Stimulated activated memory B cell treated with anti-CD40 and anti-IgM and Interleukin-4, amounts not matched to agents 10 μg/mL and 1 μg/mL and 100 μg/mL, for 72 hours (primary cell): ENCODE measurements at regions not wholly inside any gene's neighbourhood (a gene's known extent, or its start where the extent isn't known, plus 50 kb on each side); places are given as distances from the start of the nearest gene placed in this dataset.

ENCODE experiments used
- ATAC-seq: fragments of 150-1000 bp; cut with Tn5 transposase; 2 replicates; pipeline ENCODE4 v1.10.0; 2021
- H3K27ac Mint-ChIP-seq: one replicate; pipeline ENCODE4 v1.8.0; 2022; ENCODE audit warnings: mild to moderate bottlenecking, mixed read lengths
- H3K27me3 Mint-ChIP-seq: one replicate; pipeline ENCODE4 v1.8.0; 2022; ENCODE audit warnings: mixed read lengths
- H3K36me3 Mint-ChIP-seq: one replicate; pipeline ENCODE4 v1.8.0; 2022; ENCODE audit warnings: mixed read lengths
- H3K4me1 Mint-ChIP-seq: one replicate; pipeline ENCODE4 v1.8.0; 2022; ENCODE audit warnings: mixed read lengths
- H3K4me3 Mint-ChIP-seq: one replicate; pipeline ENCODE4 v1.8.0; 2022; ENCODE audit warnings: mild to moderate bottlenecking, moderate library complexity, mixed read lengths
- H3K9me3 Mint-ChIP-seq: one replicate; pipeline ENCODE4 v1.8.0; 2022; ENCODE audit warnings: mixed read lengths

- Mint-ChIP-seq H3K27ac (no peak overlapping the region), H3K4me1 (no peaks in the 10 kb centered on the region), H3K9me3 (no peaks in the 10 kb centered on the region), H3K4me3 (no peak overlapping the region), H3K27me3 (no peaks in the 10 kb centered on the region), H3K36me3 (no peaks in the 10 kb centered on the region)
- no peak for ATAC-seq
These were observed 298.1 kb upstream of the PITX2 start for GRCh38 chr4:110920990-110921389.

- Mint-ChIP-seq H3K27ac (no peak overlapping the region), H3K9me3 (no peaks in the 10 kb centered on the region), H3K36me3 (no peaks in the 10 kb centered on the region), H3K27me3 (no peaks in the 10 kb centered on the region), H3K4me3 (no peak overlapping the region), H3K4me1 (no peaks in the 10 kb centered on the region)
- no peak for ATAC-seq
These were observed 301.9 kb upstream of the PITX2 start for GRCh38 chr4:110924761-110925160.

- H3K27ac Mint-ChIP-seq = no peak overlapping the region
- ATAC-seq = no peak
These were observed 304.0 kb upstream of the PITX2 start for GRCh38 chr4:110926841-110927400.

GRCh38 chr4:110933341-110933740, 310.5 kb upstream of the PITX2 start:
- Mint-ChIP-seq H3K27ac (no peak overlapping the region), H3K4me3 (no peak overlapping the region), H3K9me3 (peaks cover 3% of the 10 kb centered on the region), H3K27me3 (no peaks in the 10 kb centered on the region), H3K4me1 (no peaks in the 10 kb centered on the region), H3K36me3 (no peaks in the 10 kb centered on the region)
- no peak for ATAC-seq

More at GRCh38 chr4:110926841-110927400, 304.0 kb upstream of the PITX2 start:
- no peaks in the 10 kb centered on the region for H3K36me3 Mint-ChIP-seq
- no peak overlapping the region for H3K4me3 Mint-ChIP-seq
- H3K27me3 Mint-ChIP-seq = no peaks in the 10 kb centered on the region
- H3K9me3 Mint-ChIP-seq = no peaks in the 10 kb centered on the region
- H3K4me1 Mint-ChIP-seq = no peaks in the 10 kb centered on the region

- ATAC-seq = no peak
- H3K4me1 Mint-ChIP-seq = no peaks in the 10 kb centered on the region
- H3K27ac Mint-ChIP-seq = no peak overlapping the region
- H3K36me3 Mint-ChIP-seq = no peaks in the 10 kb centered on the region
- no peaks in the 10 kb centered on the region for H3K9me3 Mint-ChIP-seq
- H3K4me3 Mint-ChIP-seq = no peak overlapping the region
- H3K27me3 Mint-ChIP-seq = no peaks in the 10 kb centered on the region
These were observed 321.6 kb upstream of the PITX2 start for GRCh38 chr4:110944501-110944900.

- H3K4me1 Mint-ChIP-seq = no peaks in the 10 kb centered on the region
- H3K27ac Mint-ChIP-seq = no peak overlapping the region
- no peak for ATAC-seq
- H3K9me3 Mint-ChIP-seq = no peaks in the 10 kb centered on the region
- H3K4me3 Mint-ChIP-seq = no peak overlapping the region
- H3K27me3 Mint-ChIP-seq = no peaks in the 10 kb centered on the region
- no peaks in the 10 kb centered on the region for H3K36me3 Mint-ChIP-seq
These were observed 322.7 kb upstream of the PITX2 start for GRCh38 chr4:110945600-110945999.

- Mint-ChIP-seq H3K27ac (no peak overlapping the region), H3K9me3 (no peaks in the 10 kb centered on the region), H3K27me3 (no peaks in the 10 kb centered on the region), H3K36me3 (no peaks in the 10 kb centered on the region), H3K4me3 (no peak overlapping the region), H3K4me1 (no peaks in the 10 kb centered on the region)
- ATAC-seq = no peak
These were observed 326.7 kb upstream of the PITX2 start for GRCh38 chr4:110949542-110949941.

- H3K27ac Mint-ChIP-seq = no peak overlapping the region
- no peaks in the 10 kb centered on the region for H3K9me3 Mint-ChIP-seq
- H3K36me3 Mint-ChIP-seq = no peaks in the 10 kb centered on the region
- no peaks in the 10 kb centered on the region for H3K4me1 Mint-ChIP-seq
- no peak for ATAC-seq
- no peak overlapping the region for H3K4me3 Mint-ChIP-seq
- no peaks in the 10 kb centered on the region for H3K27me3 Mint-ChIP-seq
These were observed 327.9 kb upstream of the PITX2 start for GRCh38 chr4:110950731-110951130.

- Mint-ChIP-seq H3K4me3 (no peak overlapping the region), H3K4me1 (no peaks in the 10 kb centered on the region), H3K27me3 (no peaks in the 10 kb centered on the region), H3K9me3 (no peaks in the 10 kb centered on the region), H3K36me3 (no peaks in the 10 kb centered on the region), H3K27ac (no peak overlapping the region)
- no peak for ATAC-seq
These were observed 330.3 kb upstream of the PITX2 start for GRCh38 chr4:110953191-110953590.

- H3K27ac Mint-ChIP-seq = no peak overlapping the region
- no peaks in the 10 kb centered on the region for H3K36me3 Mint-ChIP-seq
- H3K9me3 Mint-ChIP-seq = no peaks in the 10 kb centered on the region
- no peaks in the 10 kb centered on the region for H3K4me1 Mint-ChIP-seq
- no peaks in the 10 kb centered on the region for H3K27me3 Mint-ChIP-seq
- no peak for ATAC-seq
- no peak overlapping the region for H3K4me3 Mint-ChIP-seq
These were observed 331.0 kb upstream of the PITX2 start for GRCh38 chr4:110953898-110954297.

GRCh38 chr4:110955748-110956147, 332.9 kb upstream of the PITX2 start:
- H3K27me3 Mint-ChIP-seq = no peaks in the 10 kb centered on the region
- H3K9me3 Mint-ChIP-seq = no peaks in the 10 kb centered on the region
- no peak for ATAC-seq
- H3K36me3 Mint-ChIP-seq = no peaks in the 10 kb centered on the region
- H3K27ac Mint-ChIP-seq = no peak overlapping the region
- no peak overlapping the region for H3K4me3 Mint-ChIP-seq
- H3K4me1 Mint-ChIP-seq = no peaks in the 10 kb centered on the region

GRCh38 chr4:110959041-110959643, 336.3 kb upstream of the PITX2 start:
- Mint-ChIP-seq H3K27ac (no peak overlapping the region), H3K4me1 (no peaks in the 10 kb centered on the region), H3K36me3 (no peaks in the 10 kb centered on the region), H3K4me3 (no peak overlapping the region), H3K9me3 (no peaks in the 10 kb centered on the region), H3K27me3 (no peaks in the 10 kb centered on the region)
- no peak for ATAC-seq

GRCh38 chr4:110961066-110961465, 338.2 kb upstream of the PITX2 start:
- no peak for ATAC-seq
- no peaks in the 10 kb centered on the region for H3K36me3 Mint-ChIP-seq
- H3K4me1 Mint-ChIP-seq = no peaks in the 10 kb centered on the region
- no peaks in the 10 kb centered on the region for H3K9me3 Mint-ChIP-seq
- H3K4me3 Mint-ChIP-seq = no peak overlapping the region
- H3K27ac Mint-ChIP-seq = no peak overlapping the region
- no peaks in the 10 kb centered on the region for H3K27me3 Mint-ChIP-seq

GRCh38 chr4:110962616-110963015, 339.7 kb upstream of the PITX2 start:
- Mint-ChIP-seq H3K4me3 (no peak overlapping the region), H3K9me3 (no peaks in the 10 kb centered on the region), H3K27me3 (no peaks in the 10 kb centered on the region), H3K27ac (no peak overlapping the region), H3K36me3 (no peaks in the 10 kb centered on the region), H3K4me1 (no peaks in the 10 kb centered on the region)
- no peak for ATAC-seq

- H3K4me1 Mint-ChIP-seq = no peaks in the 10 kb centered on the region
These were observed 340.9 kb upstream of the PITX2 start for GRCh38 chr4:110963662-110964280.

GRCh38 chr4:110967936-110968335, 345.1 kb upstream of the PITX2 start:
- H3K9me3 Mint-ChIP-seq = no peaks in the 10 kb centered on the region
- H3K27ac Mint-ChIP-seq = no peak overlapping the region
- no peaks in the 10 kb centered on the region for H3K36me3 Mint-ChIP-seq
- H3K4me1 Mint-ChIP-seq = no peaks in the 10 kb centered on the region
- no peak overlapping the region for H3K4me3 Mint-ChIP-seq
- no peaks in the 10 kb centered on the region for H3K27me3 Mint-ChIP-seq
- no peak for ATAC-seq

More at GRCh38 chr4:110963662-110964280, 340.9 kb upstream of the PITX2 start:
- H3K9me3 Mint-ChIP-seq = no peaks in the 10 kb centered on the region
- no peak for ATAC-seq
- H3K36me3 Mint-ChIP-seq = no peaks in the 10 kb centered on the region
- no peaks in the 10 kb centered on the region for H3K27me3 Mint-ChIP-seq
- no peak overlapping the region for H3K4me3 Mint-ChIP-seq
- H3K27ac Mint-ChIP-seq = no peak overlapping the region
